Brain microvascular endothelial cell (primary cell): ENCODE measurements at regions not wholly inside any gene's neighbourhood (a gene's known extent, or its start where the extent isn't known, plus 50 kb on each side); places are given as distances from the start of the nearest gene placed in this dataset.
A peak's percentile ranks its signal among the peaks of the same experiment; 100 is the strongest.

Experiments used
- DNase-seq: peaks from one replicate; pipeline ENCODE4 v3.0.0-alpha.2; 2020
- H3K27ac ChIP-seq: fragments of 250-450 bp; sonication (Bioruptor Pico); 2 replicates; pipeline ENCODE4 v1.5.1; 2020; ENCODE audit warnings: mild to moderate bottlenecking, moderate library complexity
- H3K27me3 ChIP-seq: fragments of 250-450 bp; sonication (Bioruptor Pico); replicated peaks from 2 replicates; pipeline ENCODE4 v1.5.1; 2020; ENCODE audit warnings: mild to moderate bottlenecking
- H3K36me3 ChIP-seq: fragments of 250-450 bp; sonication (Bioruptor Pico); replicated peaks from 2 replicates; pipeline ENCODE4 v1.5.1; 2020; ENCODE audit warnings: mild to moderate bottlenecking
- H3K4me3 ChIP-seq: 2 replicates; pipeline ENCODE4 v1.5.1; 2011; ENCODE audit warnings: low read depth, mild to moderate bottlenecking, control low read depth, low read length, moderate library complexity
- in situ Hi-C: cut with HindIII; loops from 2 replicates; pipeline ENCODE4 v1.10.0; 2017; ENCODE audit warnings: low sequenced_read_pairs, low pct_ligation_motif_present
- TF ChIP-seq, protein P1 (sequence below): IDR thresholded peaks from 2 replicates; pipeline ENCODE4 v1.5.1; 2011; ENCODE audit warnings: low read depth, mild to moderate bottlenecking, moderate library complexity, low read length, control low read depth, inconsistent platforms; ENCODE audit errors: missing control alignments

DNA sequence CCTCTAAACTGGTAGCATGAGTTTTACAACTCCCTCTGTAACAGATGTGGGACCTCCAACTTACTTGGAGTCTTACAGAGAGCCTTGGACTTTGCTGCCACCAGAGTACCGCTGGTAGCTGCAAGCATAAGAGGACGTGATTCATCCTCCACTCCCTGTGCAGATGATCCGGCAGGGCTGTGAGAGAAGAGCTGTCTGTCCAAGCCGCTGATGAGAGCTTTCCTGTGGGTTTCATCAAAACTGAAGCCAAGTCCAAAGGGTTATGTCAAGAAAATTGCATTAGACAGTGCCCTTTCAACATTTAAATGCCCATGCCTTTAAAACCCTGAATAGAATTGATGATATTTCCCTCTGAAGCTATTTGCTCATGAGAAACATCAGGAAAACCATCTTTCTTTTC lies 85.8 kb downstream of the LLPH start:
- in situ Hi-C loops = no loop called here
- TF ChIP-seq, protein P1, sequence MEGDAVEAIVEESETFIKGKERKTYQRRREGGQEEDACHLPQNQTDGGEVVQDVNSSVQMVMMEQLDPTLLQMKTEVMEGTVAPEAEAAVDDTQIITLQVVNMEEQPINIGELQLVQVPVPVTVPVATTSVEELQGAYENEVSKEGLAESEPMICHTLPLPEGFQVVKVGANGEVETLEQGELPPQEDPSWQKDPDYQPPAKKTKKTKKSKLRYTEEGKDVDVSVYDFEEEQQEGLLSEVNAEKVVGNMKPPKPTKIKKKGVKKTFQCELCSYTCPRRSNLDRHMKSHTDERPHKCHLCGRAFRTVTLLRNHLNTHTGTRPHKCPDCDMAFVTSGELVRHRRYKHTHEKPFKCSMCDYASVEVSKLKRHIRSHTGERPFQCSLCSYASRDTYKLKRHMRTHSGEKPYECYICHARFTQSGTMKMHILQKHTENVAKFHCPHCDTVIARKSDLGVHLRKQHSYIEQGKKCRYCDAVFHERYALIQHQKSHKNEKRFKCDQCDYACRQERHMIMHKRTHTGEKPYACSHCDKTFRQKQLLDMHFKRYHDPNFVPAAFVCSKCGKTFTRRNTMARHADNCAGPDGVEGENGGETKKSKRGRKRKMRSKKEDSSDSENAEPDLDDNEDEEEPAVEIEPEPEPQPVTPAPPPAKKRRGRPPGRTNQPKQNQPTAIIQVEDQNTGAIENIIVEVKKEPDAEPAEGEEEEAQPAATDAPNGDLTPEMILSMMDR = peak; percentile 5
- no peaks in the 10 kb centered on the region for H3K27me3 ChIP-seq
- H3K27ac ChIP-seq = no peak overlapping the region
- no peaks in the 10 kb centered on the region for H3K36me3 ChIP-seq
- no peak overlapping the region for H3K4me3 ChIP-seq
- DNase-seq = peak; percentile 73

DNA sequence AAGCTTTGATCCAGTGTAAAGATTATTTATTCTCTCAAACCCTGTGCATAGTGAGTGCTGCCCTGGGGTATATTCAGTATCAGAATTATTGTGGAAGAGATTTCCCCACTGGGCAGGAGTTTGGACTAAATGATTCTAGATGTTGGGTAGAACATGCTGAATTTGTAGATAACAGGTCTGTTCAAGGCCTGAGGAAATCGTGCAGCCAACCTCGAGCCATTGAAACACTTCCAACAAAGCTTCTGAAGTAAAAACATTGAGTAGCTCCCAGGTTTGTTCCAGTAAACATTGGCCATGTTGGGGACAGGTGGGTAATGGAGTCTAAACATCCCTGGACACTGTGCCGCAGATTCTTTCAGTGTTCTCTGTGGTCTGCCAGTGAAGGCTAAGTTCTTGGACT lies 87.5 kb downstream of the LLPH start:
- no peak overlapping the region for H3K27ac ChIP-seq
- TF ChIP-seq, protein P1 = no peak
- in situ Hi-C loops = no loop called here
- no peak overlapping the region for H3K4me3 ChIP-seq
- H3K36me3 ChIP-seq = no peaks in the 10 kb centered on the region
- H3K27me3 ChIP-seq = no peaks in the 10 kb centered on the region
- no peak for DNase-seq

DNA sequence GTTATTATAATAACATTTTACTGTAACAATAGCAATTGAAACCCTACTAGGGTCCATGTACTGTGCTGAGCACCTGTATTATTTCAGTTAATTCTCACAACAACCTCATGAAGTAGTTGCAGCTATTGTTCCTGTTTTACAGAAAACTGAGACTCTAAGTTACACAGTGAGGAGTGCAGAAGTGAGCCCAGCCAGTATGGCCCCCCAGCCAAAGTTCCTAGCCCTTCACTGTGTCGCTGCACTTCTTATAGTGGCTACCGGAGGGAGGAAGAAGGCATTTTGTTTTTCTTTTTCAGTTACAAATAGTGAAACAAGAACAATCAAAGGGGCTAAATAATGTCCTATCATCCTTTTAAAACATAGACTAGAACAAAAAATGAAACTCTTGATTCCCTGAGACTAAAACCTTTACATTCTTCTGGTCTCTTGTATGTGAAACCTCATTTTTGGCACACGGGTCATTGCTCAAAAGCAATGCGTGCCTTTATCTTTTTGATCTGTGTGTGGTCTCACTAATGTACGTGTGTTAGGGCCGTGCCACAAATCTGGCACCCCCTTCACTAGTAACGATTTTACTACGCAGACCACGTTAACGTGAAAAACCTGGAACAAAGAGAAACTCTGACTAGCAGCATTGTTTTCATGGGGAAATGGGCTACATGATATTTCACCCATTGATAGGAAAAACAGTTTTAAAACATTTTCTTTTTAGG lies 88.7 kb downstream of the LLPH start:
- TF ChIP-seq, protein P1 = no peak
- in situ Hi-C loops = no loop called here
- Histone ChIP-seq H3K27ac (no peak overlapping the region), H3K36me3 (no peaks in the 10 kb centered on the region), H3K4me3 (no peak overlapping the region), H3K27me3 (no peaks in the 10 kb centered on the region)
- no peak for DNase-seq

DNA sequence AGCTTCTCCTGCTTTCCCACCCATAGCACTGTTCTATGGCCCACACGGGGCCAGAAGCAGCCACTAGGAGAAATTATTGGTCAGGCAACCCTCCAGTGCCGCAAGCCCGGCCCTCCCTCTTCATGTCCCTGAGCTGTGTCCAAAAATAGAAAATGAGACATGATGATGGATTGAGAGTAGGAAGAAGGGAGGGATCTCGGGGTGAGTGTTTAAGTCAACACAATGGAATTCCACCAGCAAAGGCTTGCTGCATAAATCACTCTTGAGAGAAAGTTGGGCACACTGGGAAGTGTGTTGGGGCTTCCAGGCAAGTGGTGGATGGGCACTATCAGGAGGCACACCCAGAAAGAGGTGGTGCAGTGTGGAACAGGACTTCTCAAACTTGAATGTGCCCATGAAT lies 94.2 kb downstream of the LLPH start:
- DNase-seq = peak; percentile 90

DNA sequence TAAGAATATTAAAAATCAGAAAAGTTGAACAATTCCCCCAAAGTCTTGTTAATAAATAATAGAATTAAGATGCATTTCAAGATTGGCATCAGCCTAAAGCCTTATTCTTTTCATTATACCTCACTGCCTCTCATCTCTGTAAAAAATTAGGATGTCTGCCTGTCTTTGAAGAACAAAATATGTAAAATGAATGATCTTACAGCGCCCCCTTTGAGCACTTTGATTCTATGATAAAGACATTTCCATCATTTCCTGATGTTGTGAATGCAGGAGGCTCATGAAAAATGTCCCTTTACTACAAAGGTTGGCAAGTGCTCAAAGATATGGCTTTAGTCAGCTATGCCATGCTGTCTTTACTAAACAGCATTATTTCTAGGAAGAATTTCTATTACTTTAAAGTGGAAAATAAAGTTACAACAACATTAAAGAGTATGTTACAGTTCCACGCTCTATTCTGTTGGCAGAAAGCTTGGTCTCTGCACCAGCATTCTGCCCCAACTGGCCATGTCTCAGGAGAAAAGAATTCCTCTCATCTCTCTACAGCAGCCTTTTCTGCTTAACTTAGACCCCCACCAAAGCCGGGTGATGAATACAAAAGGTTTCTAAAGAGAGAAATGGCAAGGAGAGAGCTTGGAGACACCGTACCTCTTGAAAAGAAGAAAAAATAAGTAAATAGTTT lies 95.1 kb downstream of the LLPH start:
- no peaks in the 10 kb centered on the region for H3K27me3 ChIP-seq
- no peaks in the 10 kb centered on the region for H3K36me3 ChIP-seq
- DNase-seq = peak; percentile 64
- H3K4me3 ChIP-seq = no peak overlapping the region
- TF ChIP-seq, protein P1 = peak; percentile 47
- in situ Hi-C loops = no loop called here
- H3K27ac ChIP-seq = peak overlapping the region; percentile 58

More for the DNA sequence above, 94.2 kb downstream of the LLPH start:
- peak overlapping the region; percentile 58 for H3K27ac ChIP-seq
- no peaks in the 10 kb centered on the region for H3K27me3 ChIP-seq
- H3K36me3 ChIP-seq = no peaks in the 10 kb centered on the region
- no peak overlapping the region for H3K4me3 ChIP-seq
- in situ Hi-C loops = no loop called here
- TF ChIP-seq, protein P1 = peak; percentile 44
